ENCODE measurements at regions not wholly inside any gene's neighbourhood (a gene's known extent, or its start where the extent isn't known, plus 50 kb on each side); places are given as distances from the start of the nearest gene placed in this dataset.

DNA sequence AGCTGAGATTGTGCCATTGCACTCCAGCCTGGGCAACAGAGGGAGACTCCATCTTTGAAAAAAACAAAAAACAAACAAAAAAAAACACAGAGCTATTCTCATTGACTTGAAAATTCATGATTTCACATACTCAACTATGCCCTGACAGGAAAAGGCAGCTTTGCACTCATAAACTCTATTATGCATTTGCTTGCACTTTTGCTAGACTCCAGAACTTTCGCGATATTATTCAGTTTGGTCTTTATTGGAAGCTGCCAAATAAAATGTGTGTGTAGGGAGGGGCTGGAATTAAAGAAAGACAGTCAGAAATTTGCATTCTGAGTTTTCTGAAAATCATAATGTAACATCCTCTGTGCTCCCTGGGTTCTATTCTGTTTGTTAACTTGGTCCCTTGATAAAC lies 635.1 kb upstream of the KLF12 start:
- DNase-seq = no peak

DNA sequence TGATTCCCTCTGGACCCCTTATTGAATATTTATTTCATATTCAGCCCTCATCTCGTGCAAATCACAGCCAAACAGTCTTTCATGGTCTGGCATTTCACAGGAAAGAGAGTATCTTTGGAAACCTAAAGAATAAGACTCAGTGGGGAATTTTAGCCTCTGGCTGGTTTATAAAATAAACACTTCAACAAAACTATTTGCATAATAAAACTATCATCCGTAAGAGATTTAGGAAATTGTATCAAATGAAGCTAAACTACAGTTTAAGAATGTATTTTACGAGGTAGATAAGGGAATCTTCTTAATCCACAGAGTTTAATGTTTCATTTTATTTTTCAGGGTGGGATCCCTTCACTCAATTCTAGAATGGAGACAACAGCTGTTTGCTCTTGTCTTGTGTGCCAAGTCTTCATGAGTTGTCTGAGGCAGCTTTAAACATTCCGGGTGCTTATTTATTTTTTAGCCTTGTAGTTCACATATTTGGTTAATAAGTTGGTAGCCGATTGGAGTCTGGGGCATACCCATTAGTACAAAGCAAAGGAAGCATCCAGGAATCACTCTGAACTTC lies 634.4 kb upstream of the KLF12 start:
- Histone ChIP-seq H3K27ac (no peak overlapping the region), H3K4me3 (no peak overlapping the region), H3K9me3 (no peaks in the 10 kb centered on the region), H3K36me3 (no peaks in the 10 kb centered on the region), H3K4me1 (no peaks in the 10 kb centered on the region), H3K27me3 (ENCODE audit: low read depth) (no peaks in the 10 kb centered on the region)
- intact Hi-C loops (cut with DNase I) = no loop called here
- ATAC-seq (no peak), DNase-seq (no peak)
- TF ChIP-seq, protein P1, sequence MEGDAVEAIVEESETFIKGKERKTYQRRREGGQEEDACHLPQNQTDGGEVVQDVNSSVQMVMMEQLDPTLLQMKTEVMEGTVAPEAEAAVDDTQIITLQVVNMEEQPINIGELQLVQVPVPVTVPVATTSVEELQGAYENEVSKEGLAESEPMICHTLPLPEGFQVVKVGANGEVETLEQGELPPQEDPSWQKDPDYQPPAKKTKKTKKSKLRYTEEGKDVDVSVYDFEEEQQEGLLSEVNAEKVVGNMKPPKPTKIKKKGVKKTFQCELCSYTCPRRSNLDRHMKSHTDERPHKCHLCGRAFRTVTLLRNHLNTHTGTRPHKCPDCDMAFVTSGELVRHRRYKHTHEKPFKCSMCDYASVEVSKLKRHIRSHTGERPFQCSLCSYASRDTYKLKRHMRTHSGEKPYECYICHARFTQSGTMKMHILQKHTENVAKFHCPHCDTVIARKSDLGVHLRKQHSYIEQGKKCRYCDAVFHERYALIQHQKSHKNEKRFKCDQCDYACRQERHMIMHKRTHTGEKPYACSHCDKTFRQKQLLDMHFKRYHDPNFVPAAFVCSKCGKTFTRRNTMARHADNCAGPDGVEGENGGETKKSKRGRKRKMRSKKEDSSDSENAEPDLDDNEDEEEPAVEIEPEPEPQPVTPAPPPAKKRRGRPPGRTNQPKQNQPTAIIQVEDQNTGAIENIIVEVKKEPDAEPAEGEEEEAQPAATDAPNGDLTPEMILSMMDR (IDR thresholded peaks at IDR 0.05) = no peak

More for the DNA sequence above, 635.1 kb upstream of the KLF12 start:
- Histone ChIP-seq H3K9me3 (no peaks in the 10 kb centered on the region), H3K36me3 (no peaks in the 10 kb centered on the region), H3K27ac (no peak overlapping the region), H3K4me1 (no peaks in the 10 kb centered on the region), H3K27me3 (ENCODE audit: low read depth) (no peaks in the 10 kb centered on the region), H3K4me3 (no peak overlapping the region)
- TF ChIP-seq, protein P1 (IDR thresholded peaks at IDR 0.05) = no peak
- ATAC-seq = no peak
- intact Hi-C loops (cut with DNase I) = no loop called here

DNA sequence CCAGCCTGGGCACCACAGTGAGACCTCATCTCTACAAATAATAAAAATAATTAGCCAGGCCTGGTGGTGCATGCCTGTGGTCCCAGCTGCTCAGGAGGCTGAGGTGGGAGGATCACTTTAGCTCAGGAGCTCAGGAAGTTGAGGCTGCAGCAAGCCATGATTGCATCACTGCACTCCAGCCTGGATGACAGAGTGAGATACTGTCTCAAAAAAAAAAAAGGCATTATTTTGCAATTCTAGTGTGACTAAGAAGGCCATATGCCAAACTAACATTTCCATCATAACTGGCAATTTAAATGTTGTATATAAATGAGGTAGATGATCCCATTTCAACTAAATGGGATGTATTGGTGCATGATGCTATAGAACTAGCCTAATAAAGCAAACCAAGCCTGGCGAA lies 632.8 kb upstream of the KLF12 start:
- no peak for ATAC-seq

DNA sequence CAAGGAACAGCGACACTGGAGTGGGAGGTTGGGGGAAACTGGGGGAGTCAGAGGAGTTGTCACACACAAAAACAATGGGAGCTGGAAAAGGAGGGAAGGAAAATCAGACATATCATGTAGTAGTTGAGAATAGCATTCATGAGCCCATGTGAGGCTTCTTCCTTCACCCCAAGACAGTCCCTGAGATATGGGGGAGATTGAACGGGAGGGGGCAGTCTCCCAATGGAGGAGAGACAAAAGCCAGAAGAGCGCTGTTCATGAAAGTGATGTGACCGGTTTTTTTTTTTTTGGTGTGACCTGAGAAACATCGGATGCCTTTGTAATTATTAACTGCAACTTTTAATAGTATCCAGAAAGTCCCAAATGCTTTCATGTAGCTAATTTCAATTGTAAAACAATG lies 631.8 kb upstream of the KLF12 start:
- intact Hi-C loops (cut with DNase I) = no loop called here
- no peak for ATAC-seq
- Histone ChIP-seq H3K4me3 (no peak overlapping the region), H3K36me3 (no peaks in the 10 kb centered on the region), H3K9me3 (no peaks in the 10 kb centered on the region), H3K4me1 (no peaks in the 10 kb centered on the region), H3K27me3 (ENCODE audit: low read depth) (no peaks in the 10 kb centered on the region), H3K27ac (no peak overlapping the region)
- no peak for DNase-seq
- TF ChIP-seq, protein P1 (IDR thresholded peaks at IDR 0.05) = no peak

More for the DNA sequence above, 632.8 kb upstream of the KLF12 start:
- H3K4me1 ChIP-seq = no peaks in the 10 kb centered on the region
- H3K27ac ChIP-seq = no peak overlapping the region
- H3K9me3 ChIP-seq = no peaks in the 10 kb centered on the region
- intact Hi-C loops (cut with DNase I) = no loop called here
- no peaks in the 10 kb centered on the region for H3K36me3 ChIP-seq
- no peak for DNase-seq
- no peak overlapping the region for H3K4me3 ChIP-seq
- H3K27me3 ChIP-seq (ENCODE audit: low read depth) = no peaks in the 10 kb centered on the region
- TF ChIP-seq, protein P1 (IDR thresholded peaks at IDR 0.05) = no peak

DNA sequence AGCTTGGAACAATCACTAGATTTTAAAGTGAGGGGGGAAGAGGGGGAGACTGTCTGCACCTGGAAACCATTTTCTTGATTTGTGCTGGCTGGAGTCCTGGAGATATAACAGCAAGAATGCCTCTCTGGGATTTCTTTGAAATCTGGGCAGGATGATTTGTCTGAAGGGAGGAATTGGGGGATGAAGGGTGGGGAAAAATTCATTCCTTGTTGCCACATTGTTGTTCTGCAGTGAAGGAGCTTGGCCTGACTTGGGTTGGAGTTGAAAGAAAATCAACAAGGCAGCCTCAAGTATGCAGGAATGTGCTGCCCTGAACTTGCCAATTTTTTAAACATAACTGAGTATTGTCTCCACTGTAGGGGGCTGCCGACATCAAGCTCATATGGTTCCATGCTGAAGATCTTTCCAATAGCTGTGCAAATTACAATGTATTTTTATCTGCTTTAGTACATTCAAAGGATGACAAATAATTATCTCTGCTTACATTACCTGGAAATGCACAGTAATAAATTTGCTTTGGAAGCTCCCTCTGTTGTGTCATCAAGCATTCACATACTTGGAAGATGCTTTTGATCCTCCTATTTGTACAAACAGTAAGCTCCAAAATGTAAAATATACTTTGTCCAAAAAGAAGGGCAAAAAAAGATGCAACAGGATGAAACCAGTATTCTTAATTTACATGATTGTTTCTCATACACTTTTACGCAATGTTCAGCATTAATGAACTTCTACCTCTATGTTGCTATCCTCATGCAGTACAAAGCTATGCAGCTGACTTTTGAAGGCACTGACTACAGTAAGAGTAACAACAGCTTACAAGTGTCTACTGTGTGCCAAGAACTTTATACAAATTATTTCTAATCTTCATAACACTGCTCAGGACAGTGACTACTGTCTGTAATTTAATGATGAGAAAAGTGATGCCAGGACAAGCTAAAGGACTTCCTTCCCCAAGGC lies 627.9 kb upstream of the KLF12 start:
- no peak for ATAC-seq

More for the DNA sequence above, 627.9 kb upstream of the KLF12 start:
- no peaks in the 10 kb centered on the region for H3K27me3 ChIP-seq (ENCODE audit: low read depth)
- H3K27ac ChIP-seq = no peak overlapping the region
- TF ChIP-seq, protein P1 (IDR thresholded peaks at IDR 0.05) = no peak
- no peaks in the 10 kb centered on the region for H3K9me3 ChIP-seq
- H3K4me1 ChIP-seq = no peaks in the 10 kb centered on the region
- no peak for DNase-seq
- intact Hi-C loops (cut with DNase I) = no loop called here
- H3K4me3 ChIP-seq = no peak overlapping the region
- H3K36me3 ChIP-seq = no peaks in the 10 kb centered on the region

Measured in lower lobe of right lung (tissue), 2 donors.